Spinal cord (tissue), 9 donors: ENCODE measurements at regions not wholly inside any gene's neighbourhood (a gene's known extent, or its start where the extent isn't known, plus 50 kb on each side); places are given as distances from the start of the nearest gene placed in this dataset.

ENCODE experiments used
- DNase-seq, 6 donors: peaks; one replicate each; pipeline versions ENCODE4 v3.0.0 to v3.0.0-alpha.2; 2013 to 2015; ENCODE audit warnings: low spot score in 6 of 6, low read depth in 4 of 6
- H3K27ac ChIP-seq: one replicate; pipeline ENCODE4 v1.5.1; 2013; ENCODE audit warnings: low read depth, low read length, control low read depth
- H3K27me3 ChIP-seq: one replicate; pipeline ENCODE4 v1.6.1; 2013; ENCODE audit warnings: low read length; ENCODE audit not compliant: control insufficient read depth, insufficient read depth
- H3K36me3 ChIP-seq: one replicate; pipeline ENCODE4 v1.6.1; 2013; ENCODE audit warnings: low read length; ENCODE audit not compliant: control insufficient read depth, insufficient read depth
- H3K4me1 ChIP-seq: one replicate; pipeline ENCODE4 v1.6.1; 2013; ENCODE audit warnings: low read length; ENCODE audit not compliant: control insufficient read depth, insufficient read depth
- H3K4me3 ChIP-seq: one replicate; pipeline ENCODE4 v1.5.1; 2013; ENCODE audit warnings: low read depth, low read length, control low read depth
- H3K9me3 ChIP-seq: one replicate; pipeline ENCODE4 v1.6.1; 2013; ENCODE audit warnings: low read length; ENCODE audit not compliant: control insufficient read depth, insufficient read depth
- WGBS: methylation state at CpG from one replicate; pipeline ENCODE4 v1.1.5; 2013; ENCODE audit warnings: missing lambda C conversion rate; ENCODE audit not compliant: insufficient coverage; 5-methylcytosine and 5-hydroxymethylcytosine counted together
- donor health status: healthy.

GRCh38 chr10:78761311-78761781 lies 307.4 kb upstream of the ZMIZ1 start:
- Histone ChIP-seq H3K27me3 (no peaks in the 10 kb centered on the region), H3K4me1 (peaks cover 57% of the 10 kb centered on the region), H3K9me3 (no peaks in the 10 kb centered on the region), H3K36me3 (no peaks in the 10 kb centered on the region), H3K27ac (no peak overlapping the region), H3K4me3 (no peak overlapping the region)
- WGBS: 42% methylated on average over 6 of the region's 12 CpGs
- DNase-seq: peak in 2 of 6 donors; percentile 62 to 78

- H3K4me1 ChIP-seq: peaks cover 49% of the 10 kb centered on the region
- H3K27me3 ChIP-seq: no peaks in the 10 kb centered on the region
- H3K27ac ChIP-seq: no peak overlapping the region
- H3K36me3 ChIP-seq: no peaks in the 10 kb centered on the region
- no peak for DNase-seq
- no peaks in the 10 kb centered on the region for H3K9me3 ChIP-seq
- WGBS: no CpG with 5 or more reads among the region's 7 CpGs
- H3K4me3 ChIP-seq: no peak overlapping the region
These were observed 306.6 kb upstream of the ZMIZ1 start for GRCh38 chr10:78762086-78762630.

- no peaks in the 10 kb centered on the region for H3K36me3 ChIP-seq
- H3K27me3 ChIP-seq: no peaks in the 10 kb centered on the region
- H3K4me3 ChIP-seq: no peak overlapping the region
- DNase-seq: no peak
- 69% methylated on average over 3 of the region's 6 CpGs for WGBS
- peak overlapping the region; percentile 43 for H3K27ac ChIP-seq
- H3K4me1 ChIP-seq: peaks cover 47% of the 10 kb centered on the region
- no peaks in the 10 kb centered on the region for H3K9me3 ChIP-seq
These were observed 305.5 kb upstream of the ZMIZ1 start for GRCh38 chr10:78763234-78763633.

- Histone ChIP-seq H3K27ac (peak overlapping the region; percentile 43), H3K4me3 (no peak overlapping the region), H3K27me3 (no peaks in the 10 kb centered on the region), H3K36me3 (no peaks in the 10 kb centered on the region), H3K9me3 (no peaks in the 10 kb centered on the region), H3K4me1 (peaks cover 51% of the 10 kb centered on the region)
- 42% methylated on average over 8 of the region's 10 CpGs for WGBS
- no peak for DNase-seq
These were observed 304.9 kb upstream of the ZMIZ1 start for GRCh38 chr10:78763651-78764395.

GRCh38 chr10:78764436-78764835 lies 304.3 kb upstream of the ZMIZ1 start:
- H3K27ac ChIP-seq: peak overlapping the region; percentile 43
- no peak for DNase-seq
- H3K4me1 ChIP-seq: peaks cover 54% of the 10 kb centered on the region
- 81% methylated on average over 5 of the region's 5 CpGs for WGBS
- H3K9me3 ChIP-seq: no peaks in the 10 kb centered on the region
- no peak overlapping the region for H3K4me3 ChIP-seq
- no peaks in the 10 kb centered on the region for H3K36me3 ChIP-seq
- H3K27me3 ChIP-seq: no peaks in the 10 kb centered on the region

- H3K4me3 ChIP-seq: no peak overlapping the region
- H3K27ac ChIP-seq: no peak overlapping the region
- H3K9me3 ChIP-seq: no peaks in the 10 kb centered on the region
- no peaks in the 10 kb centered on the region for H3K36me3 ChIP-seq
- H3K27me3 ChIP-seq: no peaks in the 10 kb centered on the region
- WGBS: 97% methylated on average over 3 of the region's 4 CpGs
- H3K4me1 ChIP-seq: peaks cover 54% of the 10 kb centered on the region
- DNase-seq: no peak
These were observed 303.8 kb upstream of the ZMIZ1 start for GRCh38 chr10:78764846-78765430.

GRCh38 chr10:78765726-78766335 lies 302.9 kb upstream of the ZMIZ1 start:
- peaks cover 49% of the 10 kb centered on the region for H3K4me1 ChIP-seq
- H3K9me3 ChIP-seq: no peaks in the 10 kb centered on the region
- H3K27ac ChIP-seq: peak overlapping the region; percentile 10
- H3K27me3 ChIP-seq: no peaks in the 10 kb centered on the region
- no peaks in the 10 kb centered on the region for H3K36me3 ChIP-seq
- WGBS: 89% methylated on average over 12 of the region's 16 CpGs
- H3K4me3 ChIP-seq: no peak overlapping the region
- no peak for DNase-seq

- Histone ChIP-seq H3K4me3 (no peak overlapping the region), H3K9me3 (no peaks in the 10 kb centered on the region), H3K27me3 (no peaks in the 10 kb centered on the region), H3K36me3 (no peaks in the 10 kb centered on the region), H3K27ac (no peak overlapping the region), H3K4me1 (peaks cover 42% of the 10 kb centered on the region)
- 100% methylated on average over 3 of the region's 4 CpGs for WGBS
- no peak for DNase-seq
These were observed 302.2 kb upstream of the ZMIZ1 start for GRCh38 chr10:78766603-78767002.

- Histone ChIP-seq H3K36me3 (no peaks in the 10 kb centered on the region), H3K27ac (peak overlapping the region; percentile 33), H3K4me3 (no peak overlapping the region), H3K27me3 (no peaks in the 10 kb centered on the region), H3K4me1 (peaks cover 44% of the 10 kb centered on the region), H3K9me3 (no peaks in the 10 kb centered on the region)
- no peak for DNase-seq
- WGBS: 53% methylated on average over 14 of the region's 14 CpGs
These were observed 300.5 kb upstream of the ZMIZ1 start for GRCh38 chr10:78768041-78768835.
